Neural crest cell (in vitro differentiated cells): ENCODE measurements at regions not wholly inside any gene's neighbourhood (a gene's known extent, or its start where the extent isn't known, plus 50 kb on each side); places are given as distances from the start of the nearest gene placed in this dataset.
"Not testable (repeated sequence)": the region's sequence is repeated elsewhere in the genome, so short reads cannot be mapped to it uniquely, and the experiment has no call there.

Experiments
- DNase-seq: peaks from one replicate; pipeline ENCODE4 v3.0.0; 2021; ENCODE audit warnings: low read depth, mixed read lengths, low spot score
- H3K27ac Mint-ChIP-seq: one replicate; pipeline ENCODE4 v1.8.0; 2021; ENCODE audit warnings: mild to moderate bottlenecking, mixed read lengths; ENCODE audit not compliant: unreplicated experiment
- H3K27me3 Mint-ChIP-seq: 2 replicates; pipeline ENCODE4 v1.8.0; 2021; ENCODE audit warnings: low read depth, mild to moderate bottlenecking, mixed read lengths
- H3K36me3 Mint-ChIP-seq: 2 replicates; pipeline ENCODE4 v1.8.0; 2021; ENCODE audit warnings: low read depth, mild to moderate bottlenecking, mixed read lengths
- H3K4me1 Mint-ChIP-seq: 2 replicates; pipeline ENCODE4 v1.8.0; 2021; ENCODE audit warnings: mixed read lengths
- H3K4me3 Mint-ChIP-seq: one replicate; pipeline ENCODE4 v1.8.0; 2021; ENCODE audit warnings: mild to moderate bottlenecking, mixed read lengths
- H3K9me3 Mint-ChIP-seq: 2 replicates; pipeline ENCODE4 v1.8.0; 2021; ENCODE audit warnings: mixed read lengths
- CTCF ChIP-seq: fragments of 200-600 bp; sonication (generic); conservative IDR thresholded peaks from 2 replicates; pipeline ENCODE4 v1.5.0; 2021; ENCODE audit warnings: antibody characterized with exemption, mild to moderate bottlenecking

GRCh38 chr5:148880197-148880596, 53.8 kb downstream of the ADRB2 start:
- no peak for DNase-seq
- TF ChIP-seq CTCF, result no peak
- Mint-ChIP-seq H3K36me3 (no peaks in the 10 kb centered on the region), H3K27ac (peak overlapping the region; percentile 2), H3K4me1 (no peaks in the 10 kb centered on the region), H3K4me3 (no peak overlapping the region), H3K27me3 (no peaks in the 10 kb centered on the region), H3K9me3 (no peaks in the 10 kb centered on the region)

GRCh38 chr5:148880696-148881095, 54.3 kb downstream of the ADRB2 start:
- no peak for DNase-seq
- H3K27ac Mint-ChIP-seq, result peak overlapping the region; percentile 2
- H3K36me3 Mint-ChIP-seq, result no peaks in the 10 kb centered on the region
- TF ChIP-seq CTCF, result no peak
- no peaks in the 10 kb centered on the region for H3K27me3 Mint-ChIP-seq
- no peaks in the 10 kb centered on the region for H3K9me3 Mint-ChIP-seq
- H3K4me1 Mint-ChIP-seq, result no peaks in the 10 kb centered on the region
- H3K4me3 Mint-ChIP-seq, result no peak overlapping the region

- Mint-ChIP-seq H3K36me3 (no peaks in the 10 kb centered on the region), H3K9me3 (no peaks in the 10 kb centered on the region), H3K27ac (no peak overlapping the region), H3K4me3 (no peak overlapping the region), H3K4me1 (no peaks in the 10 kb centered on the region), H3K27me3 (no peaks in the 10 kb centered on the region)
- TF ChIP-seq CTCF, result no peak
- DNase-seq, result no peak
Observed at GRCh38 chr5:148882332-148882731, 55.9 kb downstream of the ADRB2 start.

- no peak for DNase-seq
- H3K27me3 Mint-ChIP-seq, result peaks cover 11% of the 10 kb centered on the region
- H3K27ac Mint-ChIP-seq, result no peak overlapping the region
- H3K9me3 Mint-ChIP-seq, result no peaks in the 10 kb centered on the region
- no peak for TF ChIP-seq CTCF
- no peaks in the 10 kb centered on the region for H3K36me3 Mint-ChIP-seq
- H3K4me1 Mint-ChIP-seq, result no peaks in the 10 kb centered on the region
- H3K4me3 Mint-ChIP-seq, result no peak overlapping the region
Observed at GRCh38 chr5:148884339-148885020, 58.1 kb downstream of the ADRB2 start.

GRCh38 chr5:148887123-148887881, 60.9 kb downstream of the ADRB2 start:
- TF ChIP-seq CTCF, result no peak
- H3K27ac Mint-ChIP-seq, result no peak overlapping the region
- H3K27me3 Mint-ChIP-seq, result peaks cover 11% of the 10 kb centered on the region
- no peak overlapping the region for H3K4me3 Mint-ChIP-seq
- no peak for DNase-seq
- no peaks in the 10 kb centered on the region for H3K4me1 Mint-ChIP-seq
- H3K36me3 Mint-ChIP-seq, result peaks cover 4% of the 10 kb centered on the region
- peaks cover 8% of the 10 kb centered on the region for H3K9me3 Mint-ChIP-seq

GRCh38 chr5:148889936-148890335, 63.5 kb downstream of the ADRB2 start:
- H3K9me3 Mint-ChIP-seq, result peaks cover 26% of the 10 kb centered on the region
- H3K27ac Mint-ChIP-seq, H3K36me3 Mint-ChIP-seq, H3K4me1 Mint-ChIP-seq, H3K4me3 Mint-ChIP-seq, DNase-seq: not testable (repeated sequence)
- peaks cover 13% of the 10 kb centered on the region for H3K27me3 Mint-ChIP-seq

GRCh38 chr5:148895441-148895840, 69.0 kb downstream of the ADRB2 start:
- H3K36me3 Mint-ChIP-seq, H3K27ac Mint-ChIP-seq, DNase-seq, H3K4me1 Mint-ChIP-seq, H3K27me3 Mint-ChIP-seq, H3K4me3 Mint-ChIP-seq: not testable (repeated sequence)
- peaks cover 21% of the 10 kb centered on the region for H3K9me3 Mint-ChIP-seq
